ENCODE measurements at regions not wholly inside any gene's neighbourhood (a gene's known extent, or its start where the extent isn't known, plus 50 kb on each side); places are given as distances from the start of the nearest gene placed in this dataset.

DNA sequence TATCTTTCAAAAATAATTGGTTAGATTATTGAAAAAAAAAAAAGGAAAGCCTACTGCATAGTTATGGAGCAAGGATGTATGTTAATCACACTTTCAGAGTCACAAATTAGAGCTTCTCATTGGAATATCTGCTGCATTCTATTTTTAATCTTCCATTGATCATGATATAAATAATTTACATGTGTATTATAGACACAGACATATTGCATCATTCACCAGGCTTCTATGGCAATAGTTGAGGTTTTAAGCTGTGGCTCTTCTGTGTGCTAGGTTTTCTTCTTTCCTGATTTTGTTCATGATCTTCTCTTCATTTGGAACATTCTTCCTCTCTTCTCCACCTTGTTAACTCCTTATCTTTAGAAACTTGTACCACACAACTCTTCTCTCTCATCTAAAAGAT lies 123.2 kb upstream of the HMCN1 start:
- H3K4me1 ChIP-seq (ENCODE audit: control insufficient read depth, insufficient read depth, low read length): no peaks in the 10 kb centered on the region
- H3K27me3 ChIP-seq (ENCODE audit: control insufficient read depth, insufficient read depth, low read length): no peaks in the 10 kb centered on the region
- no peak overlapping the region for H2AFZ ChIP-seq (replicated peaks; ENCODE audit: low read length, poor library complexity)
- no peak overlapping the region for H2BK20ac ChIP-seq (ENCODE audit: low read depth, low read length)
- H2BK120ac ChIP-seq (ENCODE audit: low read depth, low read length): no peak overlapping the region
- ATAC-seq (ENCODE audit: low read depth) (no peak), DNase-seq (no peak)
- H3K9me3 ChIP-seq (ENCODE audit: control insufficient read depth, insufficient read depth, low read length): no peaks in the 10 kb centered on the region
- dilution Hi-C loops (cut with HindIII; ENCODE audit: low sequenced_read_pairs, unreplicated experiment) (no loop called here), in situ Hi-C loops (cut with MboI; ENCODE audit: low sequenced_read_pairs) (no loop called here), intact Hi-C loops (cut with micrococcal nuclease) (no loop called here)
- no TSS peak for BruUV-seq (replicated peaks)
- no peak overlapping the region for H3K4me3 ChIP-seq (ENCODE audit: insufficient read depth, low read depth, low read length)
- H2AK9ac ChIP-seq (replicated peaks; ENCODE audit: low read depth, low read length, poor library complexity): no peak overlapping the region
- H3K56ac ChIP-seq (ENCODE audit: extremely low read depth, insufficient read depth, low read length): no peak overlapping the region
- no peaks in the 10 kb centered on the region for H3K36me3 ChIP-seq (ENCODE audit: control insufficient read depth, insufficient read depth, low read length)
- H4K20me1 ChIP-seq (ENCODE audit: insufficient read depth, low read length): no peaks in the 10 kb centered on the region
- H3K23ac ChIP-seq (ENCODE audit: low read depth, low read length): no peak overlapping the region
- H3K4ac ChIP-seq (ENCODE audit: low read depth, low read length): no peak overlapping the region
- H3K18ac ChIP-seq (ENCODE audit: low read depth, low read length): no peak overlapping the region
- ChIA-PET POLR2A (ENCODE audit: unreplicated experiment) (no interaction called here), CTCF (interaction anchor here (2.0 kb wide), 1 partner anchor 15 kb away, joined by 4 read pairs; no protein-coding TSS in a partner anchor)
- H2AK5ac ChIP-seq (ENCODE audit: low read depth, low read length): no peak overlapping the region
- H3K4me2 ChIP-seq (ENCODE audit: low read depth, low read length): no peak overlapping the region
- H3K14ac ChIP-seq (replicated peaks; ENCODE audit: low read depth, low read length): no peak overlapping the region
- H2BK5ac ChIP-seq (ENCODE audit: low read depth, low read length, poor library complexity, severe bottlenecking): no peak overlapping the region
- H3K27ac ChIP-seq (ENCODE audit: insufficient read depth, low read length): no peak overlapping the region
- H4K5ac ChIP-seq (ENCODE audit: low read depth, low read length): no peak overlapping the region
- H3K9ac ChIP-seq (ENCODE audit: low read depth, low read length): no peak overlapping the region
- no peaks in the 10 kb centered on the region for H3K9me1 ChIP-seq (ENCODE audit: insufficient read depth, low read length)
- H4K8ac ChIP-seq (ENCODE audit: low read depth in 2 of 2, low read length in 2 of 2): no peak overlapping the region
- H4K91ac ChIP-seq (ENCODE audit: insufficient read depth, low read depth, low read length): no peak overlapping the region
- H3K79me1 ChIP-seq (ENCODE audit: low read depth in 1 of 2, low read length in 2 of 2): no peaks in the 10 kb centered on the region
- H2BK15ac ChIP-seq (ENCODE audit: low read depth, low read length): no peak overlapping the region
- no peak for TF ChIP-seq RFX5 (IDR thresholded peaks at IDR 0.05; ENCODE audit: low read depth, low read length)
- TF ChIP-seq, protein P1, sequence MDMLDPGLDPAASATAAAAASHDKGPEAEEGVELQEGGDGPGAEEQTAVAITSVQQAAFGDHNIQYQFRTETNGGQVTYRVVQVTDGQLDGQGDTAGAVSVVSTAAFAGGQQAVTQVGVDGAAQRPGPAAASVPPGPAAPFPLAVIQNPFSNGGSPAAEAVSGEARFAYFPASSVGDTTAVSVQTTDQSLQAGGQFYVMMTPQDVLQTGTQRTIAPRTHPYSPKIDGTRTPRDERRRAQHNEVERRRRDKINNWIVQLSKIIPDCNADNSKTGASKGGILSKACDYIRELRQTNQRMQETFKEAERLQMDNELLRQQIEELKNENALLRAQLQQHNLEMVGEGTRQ (IDR thresholded peaks at IDR 0.05; ENCODE audit: low read depth, low read length): no peak
- TF ChIP-seq, protein P2, sequence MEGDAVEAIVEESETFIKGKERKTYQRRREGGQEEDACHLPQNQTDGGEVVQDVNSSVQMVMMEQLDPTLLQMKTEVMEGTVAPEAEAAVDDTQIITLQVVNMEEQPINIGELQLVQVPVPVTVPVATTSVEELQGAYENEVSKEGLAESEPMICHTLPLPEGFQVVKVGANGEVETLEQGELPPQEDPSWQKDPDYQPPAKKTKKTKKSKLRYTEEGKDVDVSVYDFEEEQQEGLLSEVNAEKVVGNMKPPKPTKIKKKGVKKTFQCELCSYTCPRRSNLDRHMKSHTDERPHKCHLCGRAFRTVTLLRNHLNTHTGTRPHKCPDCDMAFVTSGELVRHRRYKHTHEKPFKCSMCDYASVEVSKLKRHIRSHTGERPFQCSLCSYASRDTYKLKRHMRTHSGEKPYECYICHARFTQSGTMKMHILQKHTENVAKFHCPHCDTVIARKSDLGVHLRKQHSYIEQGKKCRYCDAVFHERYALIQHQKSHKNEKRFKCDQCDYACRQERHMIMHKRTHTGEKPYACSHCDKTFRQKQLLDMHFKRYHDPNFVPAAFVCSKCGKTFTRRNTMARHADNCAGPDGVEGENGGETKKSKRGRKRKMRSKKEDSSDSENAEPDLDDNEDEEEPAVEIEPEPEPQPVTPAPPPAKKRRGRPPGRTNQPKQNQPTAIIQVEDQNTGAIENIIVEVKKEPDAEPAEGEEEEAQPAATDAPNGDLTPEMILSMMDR (conservative IDR thresholded peaks at IDR 0.05; ENCODE audit: low read depth, low read length): no peak
- peak; percentile 83 for TF ChIP-seq CEBPB (IDR thresholded peaks at IDR 0.05; ENCODE audit: low read depth, low read length)
- no peak for TF ChIP-seq SMC3 (IDR thresholded peaks at IDR 0.05; ENCODE audit: low read depth, low read length)
- no peak for TF ChIP-seq BHLHE40 (IDR thresholded peaks at IDR 0.05; ENCODE audit: low read depth, low read length)
- TF ChIP-seq, protein P3, sequence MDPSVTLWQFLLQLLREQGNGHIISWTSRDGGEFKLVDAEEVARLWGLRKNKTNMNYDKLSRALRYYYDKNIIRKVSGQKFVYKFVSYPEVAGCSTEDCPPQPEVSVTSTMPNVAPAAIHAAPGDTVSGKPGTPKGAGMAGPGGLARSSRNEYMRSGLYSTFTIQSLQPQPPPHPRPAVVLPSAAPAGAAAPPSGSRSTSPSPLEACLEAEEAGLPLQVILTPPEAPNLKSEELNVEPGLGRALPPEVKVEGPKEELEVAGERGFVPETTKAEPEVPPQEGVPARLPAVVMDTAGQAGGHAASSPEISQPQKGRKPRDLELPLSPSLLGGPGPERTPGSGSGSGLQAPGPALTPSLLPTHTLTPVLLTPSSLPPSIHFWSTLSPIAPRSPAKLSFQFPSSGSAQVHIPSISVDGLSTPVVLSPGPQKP (IDR thresholded peaks at IDR 0.05; ENCODE audit: borderline replicate concordance, low read depth, low read length): no peak

Data from IMR-90 (cell line).